ENCODE measurements at regions not wholly inside any gene's neighbourhood (a gene's known extent, or its start where the extent isn't known, plus 50 kb on each side); places are given as distances from the start of the nearest gene placed in this dataset.

- DNase-seq (ENCODE audit: low spot score in 2 of 2) = no peak
- TF ChIP-seq CTCF (IDR thresholded peaks at IDR 0.05) (no peak), POLR2A (IDR thresholded peaks at IDR 0.05) (no peak)
- no peak overlapping the region for H3K4me3 ChIP-seq (ENCODE audit: low read depth, poor library complexity, severe bottlenecking)
- 53 to 55% methylated on average over 3 of the region's 3 CpGs for WGBS, 2 donors
- intact Hi-C loops (cut with DNase I; ENCODE audit: low total_unique reads) = no loop called here
These were observed 155.5 kb downstream of the FGF9 start for GRCh38 chr13:21826214-21827015.

- 90 to 91% methylated on average over 13 of the region's 13 CpGs for WGBS, 2 donors
- no peak for DNase-seq (ENCODE audit: low spot score in 2 of 2)
- H3K4me3 ChIP-seq (ENCODE audit: low read depth, poor library complexity, severe bottlenecking) = no peak overlapping the region
- TF ChIP-seq POLR2A (IDR thresholded peaks at IDR 0.05) (no peak), CTCF (IDR thresholded peaks at IDR 0.05) (no peak)
- intact Hi-C loops (cut with DNase I; ENCODE audit: low total_unique reads) = no loop called here
These were observed 160.9 kb downstream of the FGF9 start for GRCh38 chr13:21831654-21832324.

GRCh38 chr13:21833921-21834320, 163.0 kb downstream of the FGF9 start:
- no peak overlapping the region for H3K4me3 ChIP-seq (ENCODE audit: low read depth, poor library complexity, severe bottlenecking)
- TF ChIP-seq POLR2A (IDR thresholded peaks at IDR 0.05) (no peak), CTCF (IDR thresholded peaks at IDR 0.05) (no peak)
- DNase-seq (ENCODE audit: low spot score in 2 of 2) = no peak
- 74 to 77% methylated on average over 9 of the region's 9 CpGs for WGBS, 2 donors
- intact Hi-C loops (cut with DNase I; ENCODE audit: low total_unique reads) = no loop called here

GRCh38 chr13:21834521-21834920, 163.6 kb downstream of the FGF9 start:
- no peak overlapping the region for H3K4me3 ChIP-seq (ENCODE audit: low read depth, poor library complexity, severe bottlenecking)
- 67 to 68% methylated on average over 6 of the region's 6 CpGs for WGBS, 2 donors
- intact Hi-C loops (cut with DNase I; ENCODE audit: low total_unique reads) = no loop called here
- DNase-seq (ENCODE audit: low spot score in 2 of 2) = no peak
- no peak for TF ChIP-seq CTCF (IDR thresholded peaks at IDR 0.05)
- no peak for TF ChIP-seq POLR2A (IDR thresholded peaks at IDR 0.05)

- WGBS, 2 donors = 63 to 75% methylated on average over 3 of the region's 3 CpGs
- intact Hi-C loops (cut with DNase I; ENCODE audit: low total_unique reads) = no loop called here
- no peak for DNase-seq (ENCODE audit: low spot score in 2 of 2)
- H3K4me3 ChIP-seq (ENCODE audit: low read depth, poor library complexity, severe bottlenecking) = no peak overlapping the region
- no peak for TF ChIP-seq CTCF (IDR thresholded peaks at IDR 0.05)
- no peak for TF ChIP-seq POLR2A (IDR thresholded peaks at IDR 0.05)
These were observed 166.4 kb downstream of the FGF9 start for GRCh38 chr13:21837288-21837687.

Measured in lower leg skin (tissue), 4 donors.